OCI-LY3 (cell line): ENCODE measurements at regions not wholly inside any gene's neighbourhood (a gene's known extent, or its start where the extent isn't known, plus 50 kb on each side); places are given as distances from the start of the nearest gene placed in this dataset.
"Not testable (repeated sequence)": the region's sequence is repeated elsewhere in the genome, so short reads cannot be mapped to it uniquely, and the experiment has no call there.

ENCODE experiments used
- H2AFZ ChIP-seq: fragments of 200-600, 300-600 bp; shearing (Covaris generic); 2 replicates; pipeline ENCODE4 v1.6.0; 2014; ENCODE audit warnings: antibody characterized with exemption, low read depth, low read length
- H3K27ac ChIP-seq: fragments of 200-600, 300-600 bp; sonication (generic); 2 replicates; pipeline ENCODE4 v1.5.1; 2014; ENCODE audit warnings: mild to moderate bottlenecking, low read length, moderate library complexity, mixed read lengths
- H3K27me3 ChIP-seq: fragments of 200-600, 300-600 bp; sonication (generic); 2 replicates; pipeline ENCODE4 v1.6.1; 2014; ENCODE audit warnings: low read depth, low read length, mixed read lengths
- H3K36me3 ChIP-seq: fragments of 200-600, 300-600 bp; sonication (generic); replicated peaks from 2 replicates; pipeline ENCODE3; 2014; ENCODE audit warnings: low read depth, low read length, mixed read lengths
- H3K4me1 ChIP-seq: fragments of 300-600, 200-600 bp; sonication (generic); 2 replicates; pipeline ENCODE4 v1.6.1; 2014; ENCODE audit warnings: low read length, mixed read lengths
- H3K4me2 ChIP-seq: fragments of 200-600, 300-600 bp; sonication (generic); 2 replicates; pipeline ENCODE4 v1.6.1; 2014; ENCODE audit warnings: low read length, mixed read lengths
- H3K4me3 ChIP-seq: fragments of 300-600, 200-600 bp; sonication (generic); 2 replicates; pipeline ENCODE4 v1.5.1; 2014; ENCODE audit warnings: antibody characterized with exemption, mild to moderate bottlenecking, low read length, moderate library complexity
- H3K79me2 ChIP-seq: fragments of 300-600, 200-600 bp; shearing (Covaris generic); 2 replicates; pipeline ENCODE4 v1.6.1; 2014; ENCODE audit warnings: mild to moderate bottlenecking, low read length, mixed read lengths
- H3K9ac ChIP-seq: fragments of 300-600, 200-600 bp; shearing (Covaris generic); 2 replicates; pipeline ENCODE4 v1.6.0; 2014; ENCODE audit warnings: mild to moderate bottlenecking, low read length, moderate library complexity
- H3K9me3 ChIP-seq: fragments of 200-600, 300-600 bp; shearing (Covaris generic); 2 replicates; pipeline ENCODE4 v1.6.1; 2014; ENCODE audit warnings: low read length, mixed read lengths; ENCODE audit not compliant: insufficient read depth
- H4K20me1 ChIP-seq: fragments of 200-600, 300-600 bp; sonication (generic); 2 replicates; pipeline ENCODE4 v1.6.1; 2016; ENCODE audit warnings: low read length, mixed read lengths; ENCODE audit not compliant: insufficient read depth
- CTCF ChIP-seq: fragments of 200-600, 300-600 bp; sonication (generic); IDR thresholded peaks from 2 replicates; pipeline ENCODE4 v1.5.1; 2014; ENCODE audit warnings: antibody characterized with exemption, low read length, low read depth
- EZH2phosphoT487 ChIP-seq: fragments of 200-600 bp; shearing (Covaris generic); IDR thresholded peaks from 2 replicates; pipeline ENCODE4 v1.6.1; 2018; ENCODE audit warnings: antibody characterized with exemption, mixed run types, low read depth

- TF ChIP-seq CTCF = no peak
- no peak for TF ChIP-seq EZH2phosphoT487
- H4K20me1 ChIP-seq = no peaks in the 10 kb centered on the region
These were observed 79.5 kb upstream of the ZNF644 start for GRCh38 chr1:91101328-91101727.

DNA sequence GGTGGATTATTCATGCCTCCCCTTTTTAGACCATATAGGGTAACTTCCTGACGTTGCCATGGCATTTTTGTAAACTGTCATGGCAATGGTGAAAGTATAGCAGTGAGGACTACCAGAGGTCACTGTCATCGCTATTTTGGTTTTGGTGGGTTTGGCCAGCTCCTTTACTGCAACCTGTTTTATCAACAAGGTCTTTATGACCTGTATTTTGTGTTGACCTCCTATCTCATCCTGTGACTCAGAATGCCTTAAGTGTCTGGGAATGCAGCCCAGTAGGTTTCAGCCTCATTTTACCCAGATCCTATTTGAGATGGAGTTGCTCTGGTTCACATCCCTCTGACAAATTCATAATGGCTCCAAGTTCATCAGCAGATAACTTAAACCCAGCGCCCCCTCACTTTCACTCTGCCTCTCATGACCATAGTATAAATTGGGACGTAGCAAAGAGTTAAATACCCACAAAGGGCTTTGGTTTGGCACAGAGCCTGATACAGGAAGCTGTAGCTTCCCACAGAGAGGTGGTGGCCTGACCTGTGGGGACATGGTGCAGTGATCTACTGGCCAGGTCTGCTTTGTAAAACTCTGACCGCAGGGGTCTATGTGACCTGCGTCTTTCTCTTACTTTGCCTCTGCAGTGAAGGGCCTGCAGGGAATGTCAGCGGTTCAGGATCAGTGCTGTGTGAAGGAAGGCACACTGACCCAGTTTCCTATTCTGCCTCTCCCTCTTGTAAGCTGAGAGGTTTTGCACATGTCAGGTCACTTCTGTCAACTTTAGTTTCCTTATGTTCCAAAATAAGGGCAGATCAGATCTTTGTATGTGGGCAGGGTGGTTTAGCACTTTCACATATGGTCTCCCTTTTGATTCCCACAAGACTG lies 78.1 kb upstream of the ZNF644 start:
- no peak overlapping the region for H2AFZ ChIP-seq
- no peaks in the 10 kb centered on the region for H3K9me3 ChIP-seq
- no peak overlapping the region for H3K4me3 ChIP-seq
- no peak overlapping the region for H3K9ac ChIP-seq
- H3K36me3 ChIP-seq = no peaks in the 10 kb centered on the region
- no peaks in the 10 kb centered on the region for H4K20me1 ChIP-seq
- H3K27me3 ChIP-seq = no peaks in the 10 kb centered on the region
- no peak overlapping the region for H3K27ac ChIP-seq
- H3K4me1 ChIP-seq = no peaks in the 10 kb centered on the region
- no peaks in the 10 kb centered on the region for H3K79me2 ChIP-seq
- H3K4me2 ChIP-seq = no peak overlapping the region
- TF ChIP-seq CTCF = no peak
- TF ChIP-seq EZH2phosphoT487 = no peak

More at GRCh38 chr1:91101328-91101727, 79.5 kb upstream of the ZNF644 start:
- no peak overlapping the region for H3K4me3 ChIP-seq
- no peak overlapping the region for H3K4me2 ChIP-seq
- no peak overlapping the region for H3K9ac ChIP-seq
- H3K9me3 ChIP-seq = no peaks in the 10 kb centered on the region
- no peaks in the 10 kb centered on the region for H3K79me2 ChIP-seq
- H3K36me3 ChIP-seq = no peaks in the 10 kb centered on the region
- no peaks in the 10 kb centered on the region for H3K4me1 ChIP-seq
- H3K27ac ChIP-seq = no peak overlapping the region
- no peak overlapping the region for H2AFZ ChIP-seq
- H3K27me3 ChIP-seq = no peaks in the 10 kb centered on the region

DNA sequence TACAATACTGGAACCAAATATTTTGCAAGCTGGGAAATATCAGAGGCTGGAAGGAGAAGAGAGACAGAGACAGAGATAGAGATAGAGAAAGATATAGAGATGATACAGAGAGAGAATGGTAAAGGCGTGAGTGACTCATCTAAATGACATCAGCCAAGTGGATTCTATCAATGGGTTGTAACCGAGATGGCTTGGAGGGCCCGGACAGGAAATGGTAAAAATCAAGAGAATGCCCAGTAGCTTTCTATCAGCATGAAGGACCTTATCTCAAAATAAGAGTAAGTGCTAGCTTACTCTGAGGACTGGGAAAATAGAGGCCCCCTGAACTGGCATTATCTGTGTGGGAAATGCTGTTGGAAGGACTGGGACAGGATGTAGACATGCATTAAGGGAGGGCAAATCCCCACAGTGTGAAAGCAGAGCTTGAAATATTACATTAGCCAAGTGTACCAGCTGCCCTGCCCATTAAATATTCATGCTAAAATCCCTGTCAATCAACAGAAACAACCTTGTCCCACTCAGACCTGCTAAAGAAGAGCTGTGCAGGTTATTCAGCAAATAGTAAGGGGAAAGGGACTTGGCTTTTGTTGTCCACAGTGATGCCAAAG lies 76.6 kb upstream of the ZNF644 start:
- H4K20me1 ChIP-seq = no peaks in the 10 kb centered on the region
- no peaks in the 10 kb centered on the region for H3K27me3 ChIP-seq
- H3K9ac ChIP-seq = no peak overlapping the region
- H3K9me3 ChIP-seq = no peaks in the 10 kb centered on the region
- no peak overlapping the region for H3K4me3 ChIP-seq
- no peak for TF ChIP-seq CTCF
- TF ChIP-seq EZH2phosphoT487 = no peak
- no peaks in the 10 kb centered on the region for H3K36me3 ChIP-seq
- H2AFZ ChIP-seq = no peak overlapping the region
- H3K4me2 ChIP-seq = no peak overlapping the region
- no peaks in the 10 kb centered on the region for H3K4me1 ChIP-seq
- no peaks in the 10 kb centered on the region for H3K79me2 ChIP-seq
- no peak overlapping the region for H3K27ac ChIP-seq

DNA sequence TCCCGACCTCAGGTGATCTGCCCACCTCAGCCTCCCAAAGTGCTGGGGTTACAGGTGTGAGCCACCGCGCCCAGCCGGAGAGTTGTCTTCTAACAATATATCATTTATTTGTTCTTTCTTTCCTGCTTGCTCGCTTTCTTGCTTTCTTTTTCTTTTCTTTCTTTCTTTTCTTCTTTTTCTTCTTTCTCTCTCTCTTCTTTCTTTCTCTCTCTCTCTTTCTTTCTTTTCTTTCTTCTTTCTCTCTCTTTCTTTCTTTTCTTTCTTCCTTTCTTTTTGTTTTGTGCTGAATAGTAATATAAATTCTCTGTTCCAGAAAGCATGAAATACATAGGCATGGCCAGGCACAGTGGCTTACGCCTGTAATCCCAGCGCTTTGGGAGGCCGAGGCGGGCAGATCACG lies 73.5 kb upstream of the ZNF644 start:
- not testable (repeated sequence) for H3K4me2 ChIP-seq, H3K9ac ChIP-seq, H3K4me1 ChIP-seq, H3K4me3 ChIP-seq, H2AFZ ChIP-seq, H3K79me2 ChIP-seq, H3K36me3 ChIP-seq, H3K27ac ChIP-seq, H4K20me1 ChIP-seq, H3K27me3 ChIP-seq, H3K9me3 ChIP-seq
